Uterus (tissue), 3 donors: ENCODE measurements at regions not wholly inside any gene's neighbourhood (a gene's known extent, or its start where the extent isn't known, plus 50 kb on each side); places are given as distances from the start of the nearest gene placed in this dataset.

Source experiments
- DNase-seq, 2 donors: peaks; one replicate each; pipeline ENCODE4 v3.0.0-alpha.2; 2019 to 2020
- H3K27ac ChIP-seq, 2 donors: fragments of 200-600 bp; sonication (generic); 1 replicate in 1 of 2; 2 replicates in 1 of 2; pipeline ENCODE4 v1.5.1; 2016 to 2018
- H3K27me3 ChIP-seq, 2 donors: fragments of 200-600 bp; sonication (generic); one replicate each; pipeline ENCODE4 v1.5.1; 2018 to 2019; ENCODE audit warnings: control low read depth in 1 of 2
- H3K36me3 ChIP-seq, 2 donors: fragments of 200-600 bp; sonication (generic); one replicate each; pipeline ENCODE4 v1.5.1; 2019; ENCODE audit warnings: control low read depth in 1 of 2
- H3K4me1 ChIP-seq, 2 donors: fragments of 200-600 bp; sonication (generic); one replicate each; pipeline ENCODE4 v1.5.1; 2018 to 2019; ENCODE audit warnings: control low read depth in 1 of 2
- H3K4me3 ChIP-seq, 2 donors: fragments of 200-600 bp; sonication (generic); 1 replicate in 1 of 2; 2 replicates in 1 of 2; pipeline ENCODE4 v1.5.1; 2018 to 2019; ENCODE audit warnings: mild to moderate bottlenecking in 1 of 2
- H3K9me3 ChIP-seq, 2 donors: fragments of 200-600 bp; sonication (generic); one replicate each; pipeline ENCODE4 v1.5.1; 2019; ENCODE audit warnings: control low read depth in 1 of 2
- CTCF ChIP-seq, 4 experiments: fragments of 200-600 bp in 2 of 4; fragments of 450-650 bp in 2 of 4; sonication (generic) in 2 of 4; IDR thresholded peaks; one replicate each; pipeline ENCODE4 v1.5.1; 2016 to 2019; ENCODE audit warnings: antibody characterized with exemption in 4 of 4, mild to moderate bottlenecking in 2 of 4, moderate library complexity in 1 of 4
- POLR2A ChIP-seq, 2 donors: fragments of 450-650 bp; IDR thresholded peaks; one replicate each; pipeline ENCODE4 v1.6.1; 2016; ENCODE audit warnings: antibody characterized with exemption in 2 of 2, mild to moderate bottlenecking in 1 of 2, moderate library complexity in 1 of 2
- intact Hi-C: fragments of 100-400 bp; cut with DNase I; formaldehyde crosslinking; loops from one replicate; pipeline ENCODE4 v1.15.1; 2023; ENCODE audit warnings: low total_unique reads
- donor health status: DM: yes; HTN: yes; CAD: no.

- Histone ChIP-seq H3K36me3 (no peaks in the 10 kb centered on the region), H3K27me3 (no peaks in the 10 kb centered on the region), H3K4me1 (peaks cover 0 to 13% of the 10 kb centered on the region in 2 donors), H3K4me3 (no peak overlapping the region), H3K27ac (peak overlapping the region; percentile 37 to 42), H3K9me3 (peaks cover 0 to 9% of the 10 kb centered on the region in 2 donors)
- TF ChIP-seq CTCF (IDR thresholded peaks at IDR 0.05) (no peak), POLR2A (IDR thresholded peaks at IDR 0.05) (no peak)
- DNase-seq, result no peak
- intact Hi-C loops, result no loop called here
Measured at GRCh38 chr6:139852067-139852466, 477.6 kb upstream of the CITED2 start.

GRCh38 chr6:139851206-139851605 lies 476.8 kb upstream of the CITED2 start:
- TF ChIP-seq POLR2A (IDR thresholded peaks at IDR 0.05), result no peak
- TF ChIP-seq CTCF (IDR thresholded peaks at IDR 0.05), result no peak
- H3K27ac ChIP-seq, result peak overlapping the region in 1 of 2 donors; percentile 18
- peaks cover 0 to 13% of the 10 kb centered on the region in 2 donors for H3K4me1 ChIP-seq
- H3K27me3 ChIP-seq, result no peaks in the 10 kb centered on the region
- no peak for DNase-seq
- H3K36me3 ChIP-seq, result no peaks in the 10 kb centered on the region
- intact Hi-C loops, result no loop called here
- peaks cover 0 to 9% of the 10 kb centered on the region in 2 donors for H3K9me3 ChIP-seq
- no peak overlapping the region for H3K4me3 ChIP-seq

GRCh38 chr6:139850512-139850911 lies 476.1 kb upstream of the CITED2 start:
- TF ChIP-seq CTCF (IDR thresholded peaks at IDR 0.05), result no peak
- TF ChIP-seq POLR2A (IDR thresholded peaks at IDR 0.05), result no peak
- H3K27ac ChIP-seq, result no peak overlapping the region
- no peak for DNase-seq
- H3K36me3 ChIP-seq, result no peaks in the 10 kb centered on the region
- peaks cover 0 to 9% of the 10 kb centered on the region in 2 donors for H3K9me3 ChIP-seq
- intact Hi-C loops, result no loop called here
- no peaks in the 10 kb centered on the region for H3K27me3 ChIP-seq
- no peak overlapping the region for H3K4me3 ChIP-seq
- peaks cover 0 to 13% of the 10 kb centered on the region in 2 donors for H3K4me1 ChIP-seq

GRCh38 chr6:139847457-139847813 lies 473.0 kb upstream of the CITED2 start:
- Histone ChIP-seq H3K4me1 (no peaks in the 10 kb centered on the region), H3K4me3 (no peak overlapping the region), H3K9me3 (peaks cover 0 to 9% of the 10 kb centered on the region in 2 donors), H3K27me3 (no peaks in the 10 kb centered on the region), H3K36me3 (no peaks in the 10 kb centered on the region), H3K27ac (peak overlapping the region; percentile 6 to 20)
- intact Hi-C loops, result no loop called here
- TF ChIP-seq POLR2A (IDR thresholded peaks at IDR 0.05) (no peak), CTCF (IDR thresholded peaks at IDR 0.05) (no peak)
- no peak for DNase-seq

GRCh38 chr6:139846538-139847456 lies 472.3 kb upstream of the CITED2 start:
- no peaks in the 10 kb centered on the region for H3K36me3 ChIP-seq
- peaks cover 0 to 9% of the 10 kb centered on the region in 2 donors for H3K9me3 ChIP-seq
- peak overlapping the region in 1 of 2 donors; percentile 6 for H3K27ac ChIP-seq
- TF ChIP-seq POLR2A (IDR thresholded peaks at IDR 0.05) (no peak), CTCF (IDR thresholded peaks at IDR 0.05) (no peak)
- DNase-seq, result no peak
- no peaks in the 10 kb centered on the region for H3K27me3 ChIP-seq
- intact Hi-C loops, result no loop called here
- no peaks in the 10 kb centered on the region for H3K4me1 ChIP-seq
- no peak overlapping the region for H3K4me3 ChIP-seq
